Omental fat pad (tissue), 3 donors: ENCODE measurements at regions not wholly inside any gene's neighbourhood (a gene's known extent, or its start where the extent isn't known, plus 50 kb on each side); places are given as distances from the start of the nearest gene placed in this dataset.
"Not testable (repeated sequence)": the region's sequence is repeated elsewhere in the genome, so short reads cannot be mapped to it uniquely, and the experiment has no call there.

ENCODE experiments used
- ATAC-seq: fragments of 150-250 bp; one replicate; pipeline ENCODE4 v1.9.1; 2016; ENCODE audit warnings: mild to moderate bottlenecking, moderate library complexity; ENCODE audit not compliant: low FRiP score
- DNase-seq: peaks from one replicate; pipeline ENCODE4 v3.0.0-alpha.2; 2019; ENCODE audit warnings: low spot score
- CTCF ChIP-seq, 3 donors: fragments of 450-650 bp; IDR thresholded peaks; one replicate each; pipeline ENCODE4 v1.5.1; 2016 to 2017; ENCODE audit warnings: antibody characterized with exemption in 3 of 3, mild to moderate bottlenecking in 3 of 3, moderate library complexity in 2 of 3

GRCh38 chr1:121515235-121515634 lies 330.5 kb downstream of the SRGAP2C start:
- no peak for DNase-seq
- ATAC-seq = no peak
- no peak for TF ChIP-seq CTCF (IDR thresholded peaks at IDR 0.05)

GRCh38 chr1:121516234-121516967 lies 331.6 kb downstream of the SRGAP2C start:
- DNase-seq (no peak), ATAC-seq (no peak)
- no peak for TF ChIP-seq CTCF (IDR thresholded peaks at IDR 0.05)

DNA sequence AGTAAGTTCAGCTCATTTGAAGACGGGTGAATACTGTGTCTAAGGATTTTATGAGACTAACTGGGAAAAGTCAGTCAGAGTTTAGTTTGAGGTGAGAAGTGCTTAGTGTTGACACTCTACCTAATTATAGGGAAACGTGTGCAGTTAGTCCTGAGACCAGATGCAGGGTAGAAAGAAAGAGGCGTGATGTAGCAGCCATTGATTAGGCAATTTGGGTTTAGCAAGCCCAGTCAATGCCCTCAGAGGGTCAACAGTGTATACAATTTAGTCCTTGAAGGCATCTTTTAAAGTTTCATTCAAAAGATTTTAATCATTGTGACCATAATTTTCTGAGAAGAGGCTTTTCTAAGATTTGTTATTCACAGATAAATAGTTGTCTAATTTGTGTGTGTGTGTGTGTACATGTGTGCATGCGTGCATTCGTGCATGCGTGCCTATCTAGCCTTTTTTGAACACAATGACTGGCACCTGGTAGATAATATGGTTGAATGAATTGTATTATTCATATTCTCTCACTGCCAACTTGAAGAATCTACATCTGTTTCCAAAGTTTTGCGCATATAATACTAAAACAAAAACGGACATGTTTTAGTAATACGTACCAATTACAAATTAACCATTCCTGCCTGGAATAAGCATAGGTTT lies 332.9 kb downstream of the SRGAP2C start:
- no peak for TF ChIP-seq CTCF (IDR thresholded peaks at IDR 0.05)
- ATAC-seq (no peak), DNase-seq (no peak)

- ATAC-seq (no peak), DNase-seq (no peak)
Measured at GRCh38 chr1:121518726-121519041, 333.9 kb downstream of the SRGAP2C start.

GRCh38 chr1:121519042-121519755 lies 334.4 kb downstream of the SRGAP2C start:
- DNase-seq (no peak), ATAC-seq (peak; percentile 72)
- no peak for TF ChIP-seq CTCF (IDR thresholded peaks at IDR 0.05)

More at GRCh38 chr1:121518726-121519041, 333.9 kb downstream of the SRGAP2C start:
- TF ChIP-seq CTCF (IDR thresholded peaks at IDR 0.05) = no peak

DNA sequence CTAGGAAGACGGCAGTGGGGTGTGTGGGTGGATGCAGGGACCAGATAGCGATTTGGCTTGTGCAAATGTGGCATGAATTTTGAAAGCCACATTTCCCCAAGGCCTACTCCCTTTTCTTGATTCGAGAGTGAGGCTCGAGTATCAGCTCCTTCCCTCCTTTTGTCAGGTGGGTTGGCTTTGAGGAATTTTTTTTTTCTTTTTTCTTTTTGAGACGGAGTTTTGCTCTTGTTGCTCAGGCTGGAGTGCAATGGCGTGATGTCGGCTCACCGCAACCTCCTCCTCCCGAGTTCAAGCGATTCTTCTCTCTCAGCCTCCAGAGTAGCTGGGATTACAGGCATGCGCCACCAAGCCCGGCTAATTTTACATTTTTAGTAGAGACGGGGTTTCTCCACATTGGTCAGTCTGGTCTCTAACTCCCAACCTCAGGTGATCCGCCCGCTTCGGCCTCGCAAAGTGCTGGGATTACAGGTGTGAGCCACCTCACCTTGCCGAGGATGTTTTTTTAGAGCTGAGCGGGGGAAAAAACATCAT lies 335.0 kb downstream of the SRGAP2C start:
- not testable (repeated sequence) for ATAC-seq, DNase-seq

GRCh38 chr1:121522061-121522759 lies 337.4 kb downstream of the SRGAP2C start:
- TF ChIP-seq CTCF (IDR thresholded peaks at IDR 0.05) = no peak
- no peak for ATAC-seq

GRCh38 chr1:121523112-121523511 lies 338.3 kb downstream of the SRGAP2C start:
- not testable (repeated sequence) for DNase-seq, ATAC-seq

More at GRCh38 chr1:121522061-121522759, 337.4 kb downstream of the SRGAP2C start:
- DNase-seq = no peak
